GM19025 (cell line): ENCODE measurements at regions not wholly inside any gene's neighbourhood (a gene's known extent, or its start where the extent isn't known, plus 50 kb on each side); places are given as distances from the start of the nearest gene placed in this dataset.

Source experiments
- ATAC-seq: cut with Tn5 transposase; IDR thresholded peaks from one replicate; pipeline ENCODE4 v1.9.1; 2021; ENCODE audit warnings: mild to moderate bottlenecking, low read depth, moderate library complexity; ENCODE audit not compliant: unreplicated experiment

- no peak for ATAC-seq
Measured at GRCh38 chr1:90502696-90503095, 214.4 kb downstream of the BARHL2 start.

GRCh38 chr1:90502194-90502593 lies 214.9 kb downstream of the BARHL2 start:
- no peak for ATAC-seq

GRCh38 chr1:90501281-90501680 lies 215.8 kb downstream of the BARHL2 start:
- ATAC-seq, result no peak

- ATAC-seq, result no peak
Measured at GRCh38 chr1:90494748-90495282, 222.3 kb downstream of the BARHL2 start.

GRCh38 chr1:90488451-90488850 lies 228.7 kb downstream of the BARHL2 start:
- ATAC-seq, result no peak

- no peak for ATAC-seq
Measured at GRCh38 chr1:90486996-90487395, 230.1 kb downstream of the BARHL2 start.

- ATAC-seq, result no peak
Measured at GRCh38 chr1:90486134-90486824, 230.8 kb downstream of the BARHL2 start.

GRCh38 chr1:90480271-90480835 lies 236.7 kb downstream of the BARHL2 start:
- no peak for ATAC-seq

- no peak for ATAC-seq
Measured at GRCh38 chr1:90476994-90477393, 240.1 kb downstream of the BARHL2 start.

GRCh38 chr1:90476411-90476810 lies 240.7 kb downstream of the BARHL2 start:
- ATAC-seq, result no peak

GRCh38 chr1:90475631-90476030 lies 241.5 kb downstream of the BARHL2 start:
- no peak for ATAC-seq

GRCh38 chr1:90474731-90475130 lies 242.4 kb downstream of the BARHL2 start:
- no peak for ATAC-seq

GRCh38 chr1:90474158-90474557 lies 242.9 kb downstream of the BARHL2 start:
- no peak for ATAC-seq

GRCh38 chr1:90472775-90473174 lies 244.3 kb downstream of the BARHL2 start:
- no peak for ATAC-seq

GRCh38 chr1:90459570-90459969 lies 257.5 kb downstream of the BARHL2 start:
- ATAC-seq, result no peak

GRCh38 chr1:90457985-90458384 lies 259.1 kb downstream of the BARHL2 start:
- ATAC-seq, result no peak

GRCh38 chr1:90452491-90452890 lies 264.6 kb downstream of the BARHL2 start:
- ATAC-seq, result no peak

- ATAC-seq, result no peak
Measured at GRCh38 chr1:90443354-90443753, 273.7 kb downstream of the BARHL2 start.

- ATAC-seq, result no peak
Measured at GRCh38 chr1:90435351-90435750, 281.8 kb downstream of the BARHL2 start.

GRCh38 chr1:90434460-90434859 lies 282.6 kb downstream of the BARHL2 start:
- ATAC-seq, result no peak

GRCh38 chr1:90417126-90417525 lies 300.0 kb downstream of the BARHL2 start:
- ATAC-seq, result no peak

- ATAC-seq, result no peak
Measured at GRCh38 chr1:90414201-90414600, 302.9 kb downstream of the BARHL2 start.
